ENCODE measurements at regions not wholly inside any gene's neighbourhood (a gene's known extent, or its start where the extent isn't known, plus 50 kb on each side); places are given as distances from the start of the nearest gene placed in this dataset.

DNA sequence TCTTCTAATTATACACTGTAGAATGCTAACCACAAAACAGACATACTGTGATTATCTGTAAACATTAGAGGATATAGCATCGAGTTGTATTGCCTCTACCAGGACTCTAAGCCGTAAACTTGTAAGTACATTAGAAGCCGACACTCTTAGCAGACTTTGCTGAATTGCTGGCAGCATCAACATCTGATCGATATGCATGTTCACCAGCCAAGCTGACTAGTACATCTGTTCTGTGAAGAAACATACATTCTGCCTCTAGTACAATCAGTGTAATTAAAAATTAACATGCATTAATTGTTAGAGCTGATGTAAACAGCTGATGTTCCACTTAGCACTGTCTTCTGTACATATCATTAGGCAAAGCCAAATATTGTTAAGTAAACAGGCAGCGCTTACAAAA, 502.2 kb downstream of the NR4A2 start:
- TF ChIP-seq, protein P1, sequence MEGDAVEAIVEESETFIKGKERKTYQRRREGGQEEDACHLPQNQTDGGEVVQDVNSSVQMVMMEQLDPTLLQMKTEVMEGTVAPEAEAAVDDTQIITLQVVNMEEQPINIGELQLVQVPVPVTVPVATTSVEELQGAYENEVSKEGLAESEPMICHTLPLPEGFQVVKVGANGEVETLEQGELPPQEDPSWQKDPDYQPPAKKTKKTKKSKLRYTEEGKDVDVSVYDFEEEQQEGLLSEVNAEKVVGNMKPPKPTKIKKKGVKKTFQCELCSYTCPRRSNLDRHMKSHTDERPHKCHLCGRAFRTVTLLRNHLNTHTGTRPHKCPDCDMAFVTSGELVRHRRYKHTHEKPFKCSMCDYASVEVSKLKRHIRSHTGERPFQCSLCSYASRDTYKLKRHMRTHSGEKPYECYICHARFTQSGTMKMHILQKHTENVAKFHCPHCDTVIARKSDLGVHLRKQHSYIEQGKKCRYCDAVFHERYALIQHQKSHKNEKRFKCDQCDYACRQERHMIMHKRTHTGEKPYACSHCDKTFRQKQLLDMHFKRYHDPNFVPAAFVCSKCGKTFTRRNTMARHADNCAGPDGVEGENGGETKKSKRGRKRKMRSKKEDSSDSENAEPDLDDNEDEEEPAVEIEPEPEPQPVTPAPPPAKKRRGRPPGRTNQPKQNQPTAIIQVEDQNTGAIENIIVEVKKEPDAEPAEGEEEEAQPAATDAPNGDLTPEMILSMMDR (IDR thresholded peaks at IDR 0.05): no peak
- no peak for TF ChIP-seq POLR2AphosphoS5 (IDR thresholded peaks at IDR 0.05)
